HT-29 (cell line): ENCODE measurements at regions not wholly inside any gene's neighbourhood (a gene's known extent, or its start where the extent isn't known, plus 50 kb on each side); places are given as distances from the start of the nearest gene placed in this dataset.

Experiments used
- DNase-seq: peaks from one replicate; pipeline ENCODE4 v3.0.0-alpha.2; 2015; ENCODE audit warnings: low spot score

DNA sequence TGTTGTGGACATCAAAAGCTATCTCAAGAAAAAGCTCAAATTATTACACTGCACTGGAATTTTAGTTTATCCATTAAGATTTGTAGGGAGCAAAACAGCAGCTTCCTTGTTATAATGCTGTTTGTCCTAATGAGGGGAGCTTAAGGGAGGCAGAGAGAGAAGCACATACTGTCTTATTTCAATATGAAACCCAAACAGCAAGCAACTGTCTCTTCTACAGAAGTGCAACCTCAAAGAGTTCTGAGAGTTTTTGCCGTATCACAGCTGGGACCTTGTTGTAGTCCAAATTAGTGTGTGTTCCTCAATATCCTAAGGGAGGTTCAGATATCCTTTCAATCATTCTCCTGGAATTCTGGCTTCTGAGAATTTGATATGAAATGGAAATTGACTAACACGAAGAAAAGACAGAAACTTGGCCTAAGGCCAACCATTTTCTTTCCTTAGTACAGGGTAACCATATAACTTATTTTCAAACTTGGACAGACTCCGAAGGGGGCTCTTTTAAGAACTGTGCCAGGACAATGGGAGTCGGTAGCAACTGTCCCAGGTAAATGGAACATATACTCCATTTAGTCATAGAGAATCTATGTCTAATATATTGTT, 149.3 kb upstream of the CCN2 start:
- no peak for DNase-seq

DNA sequence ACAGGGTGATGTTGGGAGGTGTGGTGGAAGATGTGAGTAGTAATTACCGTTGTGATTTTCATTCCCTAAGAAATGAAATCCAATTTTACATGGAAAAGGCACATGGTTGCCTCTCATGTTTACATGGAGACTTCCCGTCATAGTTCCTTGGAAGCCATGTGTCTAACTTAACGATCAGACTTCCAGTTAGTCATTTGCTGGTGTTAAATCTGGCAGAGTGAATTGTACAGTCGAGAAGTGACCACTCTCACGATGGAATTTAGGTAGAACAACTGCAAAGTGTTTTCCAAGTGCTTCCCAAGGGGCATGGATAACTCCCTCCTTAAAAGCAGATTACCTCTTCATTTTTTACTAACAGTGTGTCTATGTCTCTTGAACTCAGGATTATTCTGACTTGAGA, 145.8 kb upstream of the CCN2 start:
- no peak for DNase-seq

DNA sequence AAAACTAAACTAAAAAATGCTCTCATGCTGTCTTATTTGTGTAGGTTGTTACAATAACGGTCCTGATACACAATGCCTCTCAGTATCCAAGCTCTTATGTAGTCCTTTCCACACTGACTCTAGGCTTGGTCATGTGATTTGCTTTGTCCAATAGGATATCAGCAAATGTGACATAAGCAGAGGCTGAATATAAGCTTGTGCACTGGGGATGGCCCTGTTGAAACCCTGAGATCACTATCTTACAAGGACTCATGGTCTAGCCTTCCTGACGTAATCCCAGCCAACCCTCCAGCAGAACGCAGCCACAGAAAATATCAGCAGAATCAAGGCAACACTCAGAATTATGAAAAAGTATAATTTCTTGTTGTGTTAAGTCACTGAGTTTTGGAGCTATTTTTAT, 145.1 kb upstream of the CCN2 start:
- DNase-seq, result no peak

DNA sequence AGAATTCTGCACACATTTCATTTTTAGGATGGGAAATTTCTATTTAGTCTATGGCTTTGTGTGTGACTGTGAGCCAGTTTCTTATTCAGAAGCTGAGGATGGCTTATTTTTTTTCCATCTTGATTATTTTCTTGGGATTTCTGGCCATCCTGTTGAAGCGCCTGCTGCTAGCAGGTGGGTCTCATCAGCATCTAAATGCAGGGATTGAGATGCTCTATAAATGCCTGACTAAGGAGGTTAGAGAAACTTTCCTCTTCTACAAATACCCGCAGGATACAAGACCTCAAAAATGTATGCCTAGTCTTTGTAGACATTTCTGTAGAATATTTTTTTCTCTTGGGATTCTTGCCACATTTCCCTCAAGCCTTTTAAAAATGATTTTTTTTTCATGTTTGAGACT, 138.0 kb upstream of the CCN2 start:
- DNase-seq, result no peak

DNA sequence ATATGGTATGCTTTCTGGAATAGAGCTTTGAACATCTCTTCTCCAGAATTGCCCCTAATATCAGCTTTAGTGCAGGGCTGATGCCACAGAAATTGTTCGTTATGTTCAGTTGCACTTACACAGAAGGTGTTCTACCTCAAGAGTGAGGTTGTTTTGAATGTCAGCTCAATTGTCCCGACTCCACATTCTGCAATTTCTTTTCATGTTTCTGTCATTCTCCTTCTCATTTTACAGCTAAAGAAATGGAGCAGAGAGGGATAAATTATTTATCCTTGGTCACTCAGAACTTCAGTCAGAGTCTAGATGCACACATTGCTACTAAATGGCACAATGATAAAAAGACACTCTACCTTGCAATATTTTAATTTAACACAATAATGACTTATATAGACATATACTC, 137.0 kb upstream of the CCN2 start:
- DNase-seq, result no peak

DNA sequence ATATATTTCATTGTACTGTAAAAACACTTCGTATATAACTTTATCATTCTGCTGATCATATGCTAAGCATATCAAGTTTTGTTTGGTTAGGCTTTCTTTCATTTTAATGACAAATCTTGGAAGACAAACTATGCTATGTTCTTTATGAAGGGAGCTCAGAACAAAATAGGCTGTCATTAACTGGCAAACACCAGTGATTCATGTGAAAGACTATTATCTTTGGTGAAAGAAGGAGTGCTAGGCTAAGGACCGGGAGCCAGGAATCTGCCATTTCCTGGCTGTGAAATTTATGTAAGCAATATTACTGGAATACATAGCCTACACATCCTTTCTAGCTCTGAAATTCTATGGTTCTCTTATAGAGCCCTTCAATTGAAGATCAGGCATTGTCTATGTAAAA, 136.2 kb upstream of the CCN2 start:
- no peak for DNase-seq

DNA sequence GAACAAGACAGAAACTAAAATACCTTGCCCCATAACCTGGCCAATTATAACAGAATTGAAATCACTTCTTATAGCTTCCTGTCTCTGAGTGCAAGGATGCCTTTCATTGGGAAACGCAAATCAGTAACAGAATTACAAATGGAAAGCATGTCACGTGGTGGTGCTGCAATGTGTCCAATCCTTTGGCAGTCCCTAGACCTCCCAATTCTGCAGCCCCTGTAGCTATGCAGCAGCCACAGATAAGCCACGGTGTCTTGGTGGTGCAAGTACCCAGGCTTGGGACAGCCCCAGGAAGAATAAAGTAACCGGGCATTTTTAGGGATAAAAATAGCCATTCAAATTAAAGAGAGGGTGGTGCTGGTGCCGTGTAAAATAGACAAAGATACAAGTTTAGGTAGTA, 134.6 kb upstream of the CCN2 start:
- DNase-seq, result no peak

DNA sequence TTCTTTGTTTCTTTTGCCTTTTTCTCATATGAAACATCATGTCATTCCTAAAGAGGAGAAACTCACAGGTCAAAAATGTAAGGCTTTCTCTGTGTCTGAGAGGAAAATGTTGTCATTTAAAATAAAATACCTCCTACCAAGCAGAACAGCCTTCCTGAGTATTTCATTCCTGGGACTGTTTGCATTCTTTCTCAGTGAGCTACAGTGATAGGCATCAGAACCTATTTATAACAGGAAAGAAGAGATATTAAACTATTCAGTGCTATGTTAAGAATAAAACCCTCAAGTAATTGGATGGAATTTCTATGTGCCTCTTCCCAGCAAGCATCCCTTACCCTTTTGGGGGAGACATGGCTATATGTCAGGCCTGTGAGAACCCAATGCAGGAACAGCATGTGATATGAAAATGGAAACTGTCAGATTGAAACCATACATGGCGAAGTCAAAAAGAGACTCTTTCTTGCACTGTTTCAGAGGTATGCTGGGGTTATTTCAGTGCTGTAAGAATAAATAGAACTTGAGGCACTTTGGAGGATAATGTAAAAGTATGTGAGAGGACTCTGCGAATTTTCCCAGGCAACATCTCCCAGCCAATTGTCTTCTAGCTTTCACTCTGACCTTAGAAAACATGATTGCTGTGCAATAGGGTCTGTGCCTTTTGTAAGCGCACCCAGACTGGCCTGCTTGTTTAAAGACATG, 133.8 kb upstream of the CCN2 start:
- DNase-seq, result no peak

DNA sequence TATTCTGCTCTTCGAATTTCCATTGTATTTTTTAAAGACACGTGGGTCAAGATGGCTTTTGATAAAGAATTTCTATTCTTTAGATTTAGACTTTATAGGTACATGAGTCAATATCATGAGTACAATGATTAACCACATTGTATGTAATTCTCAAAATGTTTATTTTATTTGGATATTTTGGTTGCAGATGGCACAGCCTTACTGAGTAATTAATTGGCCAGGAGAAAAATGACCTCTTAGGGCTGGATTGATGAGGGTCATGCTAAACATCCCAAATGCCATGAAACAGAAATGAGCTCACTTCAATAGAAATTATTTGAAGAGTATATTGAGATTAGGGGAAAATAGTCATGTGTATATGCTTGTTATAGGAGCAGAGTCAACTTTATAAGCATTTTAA, 131.2 kb upstream of the CCN2 start:
- DNase-seq, result no peak

DNA sequence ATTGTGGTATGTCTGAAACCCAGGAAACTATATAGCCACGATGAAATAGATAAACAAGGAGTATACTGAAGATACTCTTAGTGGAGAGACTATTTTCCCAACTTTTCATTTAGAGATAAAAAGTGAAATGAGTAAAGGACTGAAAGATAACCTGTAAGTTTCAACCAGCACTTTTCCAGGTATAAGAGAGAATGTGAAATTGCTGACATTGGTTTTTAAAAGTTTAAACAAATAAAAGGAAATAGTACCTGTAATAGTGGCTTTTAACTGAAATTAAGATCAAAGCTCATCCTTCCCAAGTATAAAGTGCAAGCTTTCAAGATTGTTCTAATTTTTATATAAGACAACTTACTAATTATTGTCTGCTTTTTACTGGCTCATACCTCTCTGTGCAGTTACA, 130.2 kb upstream of the CCN2 start:
- DNase-seq, result no peak

DNA sequence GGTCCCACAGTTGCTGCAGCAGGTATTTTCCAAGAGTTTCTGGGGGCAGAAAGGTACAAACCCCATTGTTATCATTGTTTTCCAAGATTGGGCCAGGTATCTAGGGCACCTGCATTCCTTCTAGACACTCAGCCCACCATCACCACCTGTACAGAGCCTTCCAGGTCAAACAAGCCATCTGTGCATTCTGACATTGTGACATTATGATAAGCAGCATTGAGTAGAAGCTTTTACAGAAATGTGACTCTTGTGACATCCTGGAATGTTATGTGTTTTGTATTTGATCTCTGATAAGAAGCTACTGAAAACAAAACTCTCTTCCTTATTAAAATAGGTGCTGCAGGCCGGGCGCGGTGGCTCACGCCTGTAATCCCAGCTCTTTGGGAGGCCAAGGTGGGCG, 128.1 kb upstream of the CCN2 start:
- no peak for DNase-seq

DNA sequence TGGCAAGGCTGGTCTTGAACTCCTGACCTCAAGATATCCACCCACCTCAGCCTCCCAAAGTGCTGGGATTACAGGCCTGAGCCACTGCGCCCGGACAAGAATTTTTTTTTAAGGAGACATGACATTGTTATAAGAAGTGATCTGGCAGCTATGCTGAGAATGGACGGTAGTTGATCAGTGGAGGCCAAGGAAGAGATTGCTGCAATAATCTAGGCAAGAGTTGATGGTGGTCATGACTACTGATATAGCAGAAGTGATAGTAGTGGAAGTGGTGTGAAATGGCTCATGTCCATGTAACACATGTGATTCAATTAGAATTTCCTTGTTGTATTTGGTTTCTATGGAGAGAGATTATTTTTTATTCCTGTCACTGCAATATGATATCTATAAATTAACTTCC, 125.3 kb upstream of the CCN2 start:
- no peak for DNase-seq

DNA sequence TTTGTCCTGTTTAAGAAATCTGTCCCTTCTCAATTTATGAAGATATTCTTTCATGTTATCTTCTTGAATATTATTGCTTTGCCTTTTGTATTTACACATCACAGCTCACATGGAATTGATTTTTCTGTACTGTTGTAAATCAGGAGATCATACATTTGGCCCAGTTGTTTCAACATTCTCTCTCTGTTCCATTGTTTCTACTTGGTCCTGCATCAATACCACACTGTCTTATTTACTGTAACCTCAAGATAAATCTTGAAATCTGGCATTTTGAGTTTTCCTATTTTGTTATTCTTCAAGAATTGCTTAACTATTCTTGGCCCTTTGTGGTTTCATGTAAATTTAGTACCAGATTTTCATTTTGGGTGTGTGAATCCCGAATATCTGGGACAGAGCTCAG, 121.7 kb upstream of the CCN2 start:
- DNase-seq, result no peak

DNA sequence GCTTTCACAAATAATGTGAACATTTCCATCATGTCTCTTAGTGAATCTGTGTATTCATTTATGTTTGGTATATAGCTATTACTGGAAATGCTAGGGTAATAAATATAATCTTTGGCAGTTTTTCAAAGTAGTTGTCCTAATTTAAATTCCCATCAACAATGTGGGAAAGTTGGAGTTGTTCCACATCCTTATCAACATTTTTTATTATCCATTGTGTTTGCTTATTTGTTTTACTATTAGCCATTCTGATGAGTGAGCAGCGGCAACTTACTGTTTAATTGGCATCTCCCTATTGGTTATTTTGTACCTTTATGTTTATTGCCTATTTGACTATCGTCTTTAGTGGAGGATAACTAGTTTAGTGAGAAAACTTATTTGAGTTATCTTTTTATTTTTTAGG, 121.1 kb upstream of the CCN2 start:
- DNase-seq, result no peak

DNA sequence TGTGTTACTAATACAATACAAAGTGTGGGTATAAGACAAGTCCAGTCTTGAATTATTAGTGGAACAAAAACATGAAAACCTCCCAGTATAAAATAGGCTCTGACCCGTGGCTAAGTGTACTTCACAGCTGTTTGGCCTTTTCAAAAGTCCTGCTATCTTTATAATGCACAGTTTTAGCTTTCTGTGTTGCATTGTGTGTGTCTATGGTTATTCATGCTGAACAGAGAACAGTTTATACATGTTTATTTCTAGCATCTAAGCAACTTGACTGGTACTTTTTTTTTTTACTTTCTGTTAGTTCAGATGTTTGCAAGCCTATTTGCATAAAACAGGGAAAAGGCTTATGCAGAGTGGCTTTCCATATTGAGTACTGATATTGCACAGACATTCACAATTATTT, 119.2 kb upstream of the CCN2 start:
- no peak for DNase-seq

DNA sequence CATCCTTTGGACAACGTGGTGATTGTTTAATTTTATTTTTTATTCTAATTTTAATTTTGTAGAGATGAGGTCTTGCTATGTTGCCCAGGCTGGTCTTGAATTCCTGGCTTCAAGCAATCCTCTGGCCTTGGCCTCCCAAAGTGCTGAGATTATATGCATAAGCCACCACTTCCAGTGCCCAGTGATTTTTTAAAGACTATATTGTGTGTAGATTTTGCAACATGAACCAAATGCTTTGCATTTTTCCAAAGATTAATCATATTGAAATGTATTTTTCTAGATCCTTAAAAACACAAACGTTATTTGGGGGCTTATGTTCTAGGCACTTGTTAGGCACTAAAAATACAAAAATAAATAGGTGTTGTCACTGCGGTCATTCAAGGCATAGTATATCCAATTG, 117.6 kb upstream of the CCN2 start:
- no peak for DNase-seq

DNA sequence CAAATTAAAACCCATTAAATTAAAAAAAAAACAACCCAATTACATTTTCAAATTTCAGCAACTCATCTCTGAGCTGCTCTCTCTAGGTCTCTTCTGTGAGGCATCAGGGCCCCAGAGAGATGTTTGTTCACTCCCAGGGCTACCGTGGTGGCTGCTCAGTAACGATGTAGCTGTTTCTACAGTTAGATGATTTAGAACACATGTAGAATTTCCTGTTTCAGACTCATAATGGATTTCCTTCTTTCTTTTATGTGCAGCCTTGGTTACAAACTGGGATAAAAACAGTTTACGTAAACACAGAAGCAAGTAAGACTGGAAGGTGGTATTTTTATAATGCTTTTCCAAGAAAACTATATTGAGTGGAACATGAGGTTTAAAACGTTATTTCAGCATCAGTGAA, 116.1 kb upstream of the CCN2 start:
- no peak for DNase-seq

DNA sequence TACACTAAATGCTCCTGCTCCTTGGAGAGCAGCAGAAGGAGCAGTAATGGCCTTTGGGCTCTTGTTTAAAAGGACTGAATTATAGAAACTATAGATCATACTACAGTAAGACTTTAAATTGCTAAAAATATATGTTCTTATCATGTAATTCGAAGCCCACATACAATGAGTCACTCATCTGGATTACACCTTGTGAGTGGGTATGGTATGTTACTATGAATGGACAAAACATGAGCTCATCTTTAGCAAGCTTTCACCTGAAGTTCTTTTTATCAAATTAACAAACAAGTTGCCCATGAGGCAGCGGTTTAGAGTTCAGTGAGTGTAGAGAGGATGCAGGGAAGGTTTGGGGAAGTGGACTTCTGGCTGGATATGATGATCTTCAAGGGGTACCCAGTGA, 114.4 kb upstream of the CCN2 start:
- DNase-seq, result no peak

DNA sequence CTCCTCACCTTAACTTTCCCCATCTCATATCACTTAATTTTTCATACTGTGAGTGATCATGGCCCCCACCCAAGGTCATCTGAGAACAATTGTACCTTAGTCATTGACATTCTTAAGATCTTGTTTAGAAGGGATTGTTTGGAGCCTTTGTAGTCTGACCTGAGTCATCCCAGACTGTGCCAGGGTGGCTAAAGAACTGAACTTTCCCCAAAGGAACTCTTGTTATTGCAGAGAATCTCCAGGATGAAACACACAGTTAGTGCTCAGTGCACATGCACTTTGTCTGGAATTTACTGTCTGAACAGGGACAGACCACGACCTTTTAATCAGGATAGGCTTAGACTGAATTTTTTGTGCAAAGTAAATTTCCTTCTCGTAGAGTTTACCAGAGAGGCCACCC, 112.6 kb upstream of the CCN2 start:
- DNase-seq, result peak; percentile 2

DNA sequence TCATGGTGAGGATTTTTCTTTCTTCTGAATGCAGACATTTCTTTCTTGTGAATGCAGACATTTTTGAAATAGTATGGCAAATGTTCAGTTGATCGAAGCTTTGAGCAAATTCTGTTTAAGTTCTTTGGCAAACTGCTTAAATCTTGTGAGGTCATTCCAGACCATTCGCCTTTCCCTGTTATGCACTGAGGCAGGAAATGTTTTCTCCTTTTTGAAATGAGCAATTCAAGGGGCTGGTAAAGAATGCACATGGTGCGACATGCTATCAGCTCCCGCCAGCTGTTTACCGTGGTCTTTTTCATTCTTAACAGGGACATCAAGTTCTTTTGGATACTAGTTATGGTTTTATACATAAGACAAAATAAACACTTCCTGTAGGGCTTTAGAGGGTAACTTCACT, 112.0 kb upstream of the CCN2 start:
- DNase-seq, result no peak

DNA sequence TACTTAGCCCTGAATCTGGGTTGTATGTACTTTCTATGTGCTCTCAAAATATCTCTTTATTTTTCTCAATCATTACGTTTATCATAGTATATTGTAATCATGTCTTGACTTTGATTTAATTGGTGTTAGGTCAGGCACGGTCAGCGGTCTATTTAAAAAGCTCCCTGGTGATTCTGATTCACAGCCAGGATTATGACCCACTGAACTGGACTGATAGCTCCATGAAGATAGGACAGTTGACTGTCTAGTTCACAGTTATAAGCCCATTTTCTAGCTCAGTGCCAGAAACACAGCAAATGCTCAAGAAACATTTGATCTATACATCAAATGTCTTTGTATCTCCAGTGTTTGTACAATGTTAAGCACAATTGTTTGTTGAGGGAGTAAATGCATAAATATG, 111.5 kb upstream of the CCN2 start:
- no peak for DNase-seq

DNA sequence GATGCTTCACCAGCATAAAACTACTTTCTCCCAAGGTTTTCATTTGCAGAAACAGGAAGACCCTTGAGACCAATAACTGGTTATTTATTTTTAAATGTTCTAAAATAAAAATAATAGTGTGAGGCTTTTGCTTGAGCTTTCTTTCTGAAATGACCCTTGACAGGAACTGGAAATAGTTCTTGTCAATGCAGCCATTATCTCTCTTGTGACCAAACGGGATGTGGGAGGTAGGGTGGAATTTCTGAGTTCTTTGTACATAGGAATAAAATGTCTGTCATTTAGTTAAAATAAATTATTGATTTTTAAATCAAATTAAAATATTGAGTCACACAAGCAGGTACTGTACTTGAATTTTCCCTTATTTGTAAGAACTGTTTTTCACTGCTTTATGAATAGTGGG, 110.2 kb upstream of the CCN2 start:
- no peak for DNase-seq

DNA sequence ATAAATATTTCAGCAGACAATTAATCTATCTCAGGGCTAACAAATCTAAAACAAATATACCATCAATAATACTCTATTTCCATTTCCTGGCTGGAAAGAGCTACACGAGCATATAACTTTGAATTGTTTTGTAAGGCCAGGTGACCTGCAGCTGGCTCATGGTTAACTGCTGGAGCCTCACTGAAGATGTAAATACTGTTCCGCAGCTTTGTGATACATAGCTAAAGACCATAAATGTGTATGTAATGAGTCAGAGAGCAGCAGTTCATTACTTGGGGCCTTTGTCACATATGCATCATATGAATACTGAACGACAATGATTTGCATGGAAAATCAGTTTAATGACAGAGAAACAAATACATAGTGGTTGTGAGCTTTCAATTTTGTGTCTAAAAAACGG, 109.4 kb upstream of the CCN2 start:
- DNase-seq, result peak; percentile 17

DNA sequence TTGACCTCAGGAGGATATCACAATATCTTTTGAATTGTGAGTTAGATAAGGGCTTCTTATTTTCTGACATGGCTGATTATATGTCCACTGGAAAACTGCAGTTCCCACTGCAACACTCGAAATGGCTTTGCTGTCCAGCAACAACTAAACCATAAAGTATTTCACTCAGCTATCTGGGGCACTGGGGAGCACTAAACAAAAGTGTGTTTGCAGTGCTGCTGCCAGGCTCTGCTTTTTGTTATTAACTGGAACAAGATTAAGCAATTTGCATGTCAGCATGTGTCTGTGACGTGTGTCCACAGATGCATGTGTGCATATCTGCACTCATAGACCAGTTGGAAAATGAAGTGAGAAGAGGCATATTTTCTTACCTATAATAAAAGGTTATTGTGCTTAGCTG, 107.8 kb upstream of the CCN2 start:
- no peak for DNase-seq
